ENCODE measurements at regions not wholly inside any gene's neighbourhood (a gene's known extent, or its start where the extent isn't known, plus 50 kb on each side); places are given as distances from the start of the nearest gene placed in this dataset.

DNA sequence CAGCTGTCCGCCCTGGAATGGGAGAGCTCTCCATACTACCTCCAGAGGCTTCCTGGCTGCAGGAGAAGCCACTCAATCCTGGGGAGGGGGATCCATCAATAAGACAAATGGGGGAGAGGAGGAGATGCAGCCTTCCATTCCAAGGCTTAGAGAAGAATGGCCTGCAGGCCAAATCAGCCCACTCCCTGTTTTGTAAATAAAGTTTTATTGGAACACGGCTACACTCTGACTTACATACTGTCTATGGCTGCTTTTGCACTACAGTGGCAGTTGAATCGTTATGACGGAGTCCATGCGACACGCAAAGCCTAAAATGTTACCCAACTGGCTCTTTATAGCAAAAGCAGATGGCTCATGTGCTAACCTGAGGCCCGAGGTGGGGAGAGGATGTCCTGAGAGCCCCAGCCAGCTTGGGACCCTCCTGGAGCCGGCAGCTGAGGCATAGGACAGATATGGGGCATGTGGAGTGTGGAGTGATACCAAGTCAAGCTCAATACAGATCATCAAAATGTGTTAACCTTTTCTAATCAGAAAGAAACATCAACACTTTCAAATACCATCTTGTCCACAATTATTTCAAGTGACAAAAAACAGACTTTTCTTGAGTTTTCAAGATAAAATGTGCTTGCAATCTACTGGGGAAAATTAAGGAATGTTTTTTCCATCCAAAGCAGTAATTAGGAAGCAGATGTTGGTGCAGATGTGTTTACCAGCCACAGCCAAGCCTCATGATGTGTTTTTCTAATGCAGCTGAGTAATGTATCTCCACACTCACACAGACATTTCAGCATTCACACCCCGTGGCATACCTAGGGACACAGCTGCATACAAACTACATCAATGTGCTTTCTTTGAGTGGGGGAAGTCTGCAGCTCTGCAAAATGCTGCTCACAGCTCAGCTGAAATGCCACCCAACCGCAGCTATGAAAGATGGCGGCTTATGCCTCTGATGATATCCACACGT lies 181.6 kb downstream of the SHANK2 start:
- DNase-seq, result no peak

DNA sequence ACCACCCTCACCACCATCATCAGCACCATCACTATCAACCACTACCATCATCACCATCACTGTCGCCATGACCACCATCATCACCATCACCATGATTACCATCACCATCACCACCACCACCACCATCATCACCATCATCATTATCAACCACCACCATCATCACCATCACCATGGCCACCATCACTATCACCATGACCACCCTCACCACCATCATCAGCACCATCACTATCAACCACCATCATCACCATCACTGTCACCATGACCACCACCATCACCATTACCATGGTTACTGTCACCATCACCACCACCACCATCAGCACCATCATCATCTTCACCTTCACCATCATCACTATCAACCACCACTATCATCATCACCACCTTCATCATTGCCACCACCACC lies 183.4 kb downstream of the SHANK2 start:
- no peak for DNase-seq

DNA sequence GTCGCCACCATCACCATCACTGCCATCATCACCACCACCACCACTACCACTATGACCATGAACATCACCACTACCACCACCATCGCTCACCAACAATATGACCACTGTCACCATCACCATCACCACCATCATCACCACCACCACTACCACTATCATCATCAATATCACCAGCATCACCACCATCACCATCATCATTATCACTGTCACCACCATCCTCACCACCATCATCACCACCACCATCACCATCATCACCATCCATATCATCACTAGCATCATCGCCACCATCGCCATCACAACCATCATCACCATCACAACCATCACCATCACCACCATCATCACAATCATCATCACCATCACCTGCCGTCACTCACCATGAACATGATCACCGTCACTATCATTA lies 184.6 kb downstream of the SHANK2 start:
- DNase-seq, result no peak

DNA sequence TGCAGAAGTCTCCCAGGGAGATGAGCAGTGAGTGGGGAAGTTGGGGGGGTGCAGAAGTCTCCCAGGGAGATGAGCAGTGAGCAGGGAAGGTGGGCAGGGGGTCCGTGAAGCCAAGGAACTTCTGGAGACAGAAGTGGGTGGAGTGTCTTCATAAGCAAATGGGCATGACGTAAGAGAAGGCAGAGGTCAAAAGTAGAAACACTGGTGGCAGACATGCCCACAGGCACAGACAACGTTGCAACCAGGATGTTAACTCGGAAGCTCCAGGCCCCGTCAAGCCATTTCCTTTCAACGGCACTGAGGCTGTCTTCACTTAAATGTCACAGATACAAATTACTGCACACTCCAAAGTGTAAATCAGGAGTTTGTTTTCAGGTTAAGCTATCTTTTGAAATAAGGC lies 186.1 kb downstream of the SHANK2 start:
- DNase-seq, result no peak

DNA sequence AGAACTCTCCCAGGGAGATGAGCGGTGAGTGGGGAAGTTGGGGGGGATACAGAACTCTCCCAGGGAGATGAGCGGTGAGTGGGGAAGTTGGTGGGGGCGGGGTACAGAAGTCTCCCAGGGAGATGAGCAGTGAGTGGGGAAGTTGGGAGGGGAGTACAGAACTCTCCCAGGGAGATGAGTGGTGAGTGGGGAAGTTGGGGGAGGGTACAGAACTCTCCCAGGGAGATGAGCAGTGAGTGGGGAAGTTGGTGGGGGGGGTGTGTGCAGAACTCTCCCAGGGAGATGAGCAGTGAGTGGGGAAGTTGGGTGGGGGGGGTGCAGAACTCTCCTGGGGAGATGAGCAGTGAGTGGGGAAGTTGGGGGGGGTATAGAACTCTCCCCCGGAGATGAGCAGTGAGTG lies 186.5 kb downstream of the SHANK2 start:
- DNase-seq, result no peak

DNA sequence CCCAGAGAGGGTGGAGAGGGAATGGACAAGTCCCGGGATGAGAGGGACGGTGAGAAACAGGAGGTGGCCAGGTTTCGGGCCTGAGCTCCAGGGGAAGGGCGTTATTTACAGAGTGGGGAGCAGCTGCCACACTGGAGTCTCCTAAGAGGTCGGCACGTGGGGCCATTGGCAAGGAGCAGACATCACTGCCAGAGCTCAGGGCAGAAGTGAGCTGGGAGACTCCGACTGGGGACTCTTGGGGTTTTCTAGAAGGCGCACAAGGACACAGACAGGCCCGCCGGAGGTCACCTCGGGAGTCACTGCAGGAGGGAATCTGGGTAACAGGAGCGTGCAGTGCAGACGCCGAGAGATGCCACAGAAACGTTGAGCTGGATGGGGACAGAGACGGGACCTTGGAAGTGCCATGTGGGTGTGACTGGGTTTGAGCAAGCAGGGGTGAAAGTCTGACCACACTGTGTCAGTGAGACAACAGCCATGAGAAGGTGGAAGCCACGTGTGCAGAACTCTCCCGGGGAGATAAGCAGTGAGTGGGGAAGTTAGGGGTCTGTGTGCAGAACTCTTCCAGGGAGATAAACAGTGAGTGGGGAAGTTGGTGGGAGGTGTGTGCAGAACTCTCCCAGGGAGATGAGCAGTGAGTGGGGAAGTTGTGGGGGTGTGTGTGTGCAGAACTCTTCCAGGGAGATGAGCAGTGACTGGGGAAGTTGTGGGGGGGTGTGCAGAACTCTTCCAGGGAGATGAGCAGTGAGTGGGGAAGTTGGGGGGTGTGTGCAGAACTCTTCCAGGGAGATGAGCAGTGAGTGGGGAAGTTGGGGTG lies 187.5 kb downstream of the SHANK2 start:
- no peak for DNase-seq

DNA sequence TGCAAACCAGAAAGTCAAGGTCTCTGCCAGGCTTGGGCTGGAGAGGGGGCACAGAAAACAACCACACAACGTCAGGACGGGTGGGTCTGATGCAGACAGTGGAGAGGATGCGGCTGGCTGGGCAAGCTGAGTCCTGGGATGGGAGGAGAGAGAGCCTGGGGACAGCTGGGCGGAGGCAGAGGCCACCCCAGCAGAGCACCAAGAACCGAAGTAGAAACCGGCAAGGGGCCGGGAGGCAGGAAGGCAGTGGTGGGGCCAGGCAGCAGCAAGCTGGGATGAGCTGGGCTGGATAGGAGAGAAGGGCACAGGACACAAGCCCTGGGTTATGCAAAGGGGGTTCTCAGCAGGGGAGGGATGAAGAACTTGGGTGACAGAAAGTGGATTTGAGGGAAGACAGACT lies 188.2 kb downstream of the SHANK2 start:
- no peak for DNase-seq

DNA sequence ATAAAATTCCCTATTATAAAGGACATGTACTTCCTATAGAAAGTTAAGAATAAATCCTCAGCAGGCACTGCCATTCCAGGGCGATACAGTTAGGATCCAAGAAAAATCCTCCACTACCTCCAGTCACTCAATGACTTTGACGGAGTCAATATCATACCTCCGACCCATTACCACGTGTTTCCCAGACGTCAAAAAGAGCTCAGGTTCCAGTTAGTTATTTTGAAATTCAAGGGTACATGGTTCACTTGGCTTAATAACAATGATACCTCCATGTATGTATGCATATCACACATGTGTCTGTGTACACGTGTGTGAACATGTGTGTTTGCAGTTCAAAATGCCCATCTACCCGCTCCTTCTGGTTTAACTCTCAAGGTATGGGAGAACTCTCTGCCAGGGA lies 189.2 kb downstream of the SHANK2 start:
- DNase-seq, result no peak

DNA sequence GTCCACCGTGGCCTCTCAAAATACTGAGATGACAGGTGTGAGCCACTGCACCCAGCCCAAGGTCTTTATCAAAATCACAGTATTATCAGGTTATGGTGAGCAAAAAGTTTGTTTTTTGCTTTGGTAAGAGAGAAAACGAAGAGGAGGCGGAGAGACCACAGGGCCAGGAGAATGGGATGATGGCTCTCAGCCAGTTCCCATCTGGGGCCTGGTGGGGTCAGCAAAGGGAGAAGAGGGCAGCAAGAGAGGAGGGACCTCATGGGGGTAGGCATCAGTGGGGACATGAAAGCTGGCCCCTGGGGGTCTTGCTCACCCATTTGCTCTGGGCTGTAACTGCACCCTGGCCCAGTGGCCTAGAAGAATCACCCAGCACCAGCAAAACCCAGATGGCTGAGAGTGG lies 190.2 kb downstream of the SHANK2 start:
- DNase-seq, result no peak

DNA sequence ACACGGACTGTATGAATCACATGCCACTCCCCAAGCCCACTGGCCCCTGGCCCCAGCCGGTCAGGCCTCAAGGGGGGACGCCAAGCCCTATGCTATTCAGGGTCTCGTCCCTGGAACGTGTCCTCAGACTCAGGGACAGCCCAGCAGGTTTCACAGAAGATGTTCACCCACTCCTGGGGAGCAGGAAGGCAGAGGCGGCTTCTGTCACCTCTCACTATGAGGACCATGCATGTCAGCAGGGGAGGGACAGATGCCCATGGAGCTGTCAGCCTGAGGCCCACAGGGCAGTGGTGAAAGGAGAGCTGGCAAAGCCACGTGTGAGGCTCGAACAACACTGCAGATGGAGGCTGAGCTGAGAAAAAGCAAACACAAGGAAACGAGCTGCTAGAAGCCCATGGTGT lies 192.0 kb downstream of the SHANK2 start:
- no peak for DNase-seq

DNA sequence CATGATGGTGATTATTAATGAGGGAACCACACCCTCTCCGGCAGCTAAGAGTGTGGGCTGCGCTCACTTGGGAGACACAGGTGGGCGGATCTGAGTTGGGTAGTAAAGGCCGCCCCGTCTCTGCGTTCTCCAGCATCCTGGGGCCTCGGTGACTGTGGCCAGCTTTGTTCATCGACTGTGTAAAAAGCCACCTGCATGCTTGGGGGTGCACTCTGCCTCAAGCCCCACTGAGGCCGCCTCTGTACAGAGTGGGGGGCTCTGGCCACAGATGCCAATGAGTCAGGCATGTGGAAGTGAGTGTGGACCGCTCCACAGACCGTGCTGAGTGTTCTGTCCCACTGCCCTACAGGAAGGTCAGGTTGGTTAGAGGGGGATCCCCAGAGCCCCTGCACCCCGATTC lies 192.7 kb downstream of the SHANK2 start:
- DNase-seq, result no peak

DNA sequence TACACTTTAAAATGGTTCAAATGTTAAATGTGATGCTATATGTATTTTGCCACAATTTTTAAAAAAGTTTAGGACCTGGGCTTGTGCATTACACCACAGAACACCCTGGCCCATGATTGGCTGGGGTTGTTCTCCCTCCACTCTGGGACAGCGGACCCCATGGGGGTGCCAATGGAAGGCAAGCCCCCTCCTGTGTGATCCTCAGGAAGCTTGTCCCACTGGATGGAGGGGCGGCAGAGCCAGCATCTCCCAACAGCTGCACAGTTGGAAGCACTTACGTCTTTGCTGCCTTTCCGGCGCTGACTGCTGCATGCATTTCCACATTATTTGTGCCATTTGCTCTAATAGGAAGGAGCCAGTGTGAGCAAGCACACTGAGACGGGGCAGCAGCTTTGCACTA lies 196.5 kb downstream of the SHANK2 start:
- DNase-seq, result no peak
